ENCODE measurements at regions not wholly inside any gene's neighbourhood (a gene's known extent, or its start where the extent isn't known, plus 50 kb on each side); places are given as distances from the start of the nearest gene placed in this dataset.

- CTCF ChIA-PET: no interaction called here
- DNase-seq (ENCODE audit: low spot score): no peak
- no peak for TF ChIP-seq CTCF (conservative IDR thresholded peaks at IDR 0.05; ENCODE audit: low read depth)
- no peak overlapping the region for H3K27ac ChIP-seq
- POLR2A ChIA-PET (ENCODE audit: low non-redundant PET): no interaction called here
Measured at GRCh38 chr18:68455229-68455603, 259.7 kb downstream of the TMX3 start.

DNA sequence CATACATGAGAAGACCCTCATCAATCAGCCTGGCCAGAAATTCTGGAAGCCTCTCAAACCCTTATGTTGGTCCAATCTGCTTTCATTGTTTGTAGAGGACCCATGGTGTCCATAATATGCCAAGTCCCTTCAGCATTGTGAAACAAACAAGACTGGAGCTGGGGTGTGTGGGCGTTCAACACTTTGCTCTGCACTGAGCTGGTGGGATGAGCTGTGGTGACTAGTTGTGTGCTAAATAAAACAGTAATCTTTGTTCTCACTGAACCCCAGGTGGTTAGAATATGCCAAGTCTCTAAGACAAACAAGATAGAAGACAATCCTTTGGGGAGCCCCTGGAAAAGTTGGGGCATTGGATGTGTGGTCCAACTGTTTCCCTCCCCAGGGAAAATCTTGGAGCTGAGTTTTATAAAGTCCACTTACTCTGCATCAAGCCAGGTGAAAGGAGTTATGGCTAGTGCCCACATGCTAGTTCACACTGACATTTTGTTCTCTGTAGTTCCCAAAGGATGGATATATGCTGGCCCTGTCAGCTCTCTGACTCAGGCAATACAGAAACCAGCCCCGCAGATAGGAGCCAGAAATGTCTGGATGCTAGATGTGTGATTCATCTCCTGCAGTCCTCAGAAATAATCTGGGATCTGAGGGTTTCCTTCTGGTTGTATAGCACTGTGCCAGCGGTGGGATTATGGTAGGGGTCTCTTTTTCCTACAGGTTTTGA, 260.2 kb downstream of the TMX3 start:
- CTCF ChIA-PET: no interaction called here
- no peak for TF ChIP-seq CTCF (conservative IDR thresholded peaks at IDR 0.05; ENCODE audit: low read depth)
- POLR2A ChIA-PET (ENCODE audit: low non-redundant PET): no interaction called here
- DNase-seq (ENCODE audit: low spot score): no peak
- no peak overlapping the region for H3K27ac ChIP-seq

DNA sequence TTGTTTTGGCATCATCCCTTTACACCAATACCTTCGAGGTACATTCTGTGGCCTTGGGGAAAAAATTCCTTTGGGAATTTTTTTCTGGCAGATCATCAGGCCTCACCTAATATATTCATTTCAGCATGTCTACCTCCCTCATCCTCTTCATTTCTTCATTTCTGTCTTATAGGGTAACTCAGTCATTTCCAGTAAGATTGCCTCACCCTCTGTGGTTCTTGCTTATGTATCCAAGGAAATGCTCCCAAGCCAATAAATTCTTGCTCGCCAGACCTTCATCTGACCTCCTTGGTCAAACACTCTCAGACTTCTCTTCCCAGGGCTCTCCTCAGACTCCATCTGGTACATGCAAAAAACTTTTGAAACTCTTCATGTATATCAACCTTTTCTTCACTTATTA, 265.6 kb downstream of the TMX3 start:
- POLR2A ChIA-PET (ENCODE audit: low non-redundant PET): no interaction called here
- no peak overlapping the region for H3K27ac ChIP-seq
- no peak for DNase-seq (ENCODE audit: low spot score)
- TF ChIP-seq CTCF (conservative IDR thresholded peaks at IDR 0.05; ENCODE audit: low read depth): no peak
- CTCF ChIA-PET: no interaction called here

- ChIA-PET POLR2A (ENCODE audit: low non-redundant PET) (no interaction called here), CTCF (no interaction called here)
- no peak overlapping the region for H3K27ac ChIP-seq
- TF ChIP-seq CTCF (conservative IDR thresholded peaks at IDR 0.05; ENCODE audit: low read depth): no peak
- no peak for DNase-seq (ENCODE audit: low spot score)
Measured at GRCh38 chr18:68448736-68449135, 266.2 kb downstream of the TMX3 start.

GRCh38 chr18:68447286-68447685, 267.6 kb downstream of the TMX3 start:
- TF ChIP-seq CTCF (conservative IDR thresholded peaks at IDR 0.05; ENCODE audit: low read depth): no peak
- ChIA-PET CTCF (no interaction called here), POLR2A (ENCODE audit: low non-redundant PET) (no interaction called here)
- H3K27ac ChIP-seq: no peak overlapping the region
- DNase-seq (ENCODE audit: low spot score): no peak

GRCh38 chr18:68445668-68446426, 269.1 kb downstream of the TMX3 start:
- H3K27ac ChIP-seq: no peak overlapping the region
- DNase-seq (ENCODE audit: low spot score): no peak
- no peak for TF ChIP-seq CTCF (conservative IDR thresholded peaks at IDR 0.05; ENCODE audit: low read depth)
- POLR2A ChIA-PET (ENCODE audit: low non-redundant PET): no interaction called here
- CTCF ChIA-PET: no interaction called here

All from RWPE1 (cell line).